Astrocyte of the hippocampus (primary cell): ENCODE measurements at regions not wholly inside any gene's neighbourhood (a gene's known extent, or its start where the extent isn't known, plus 50 kb on each side); places are given as distances from the start of the nearest gene placed in this dataset.

Source experiments
- DNase-seq: peaks from one replicate; pipeline ENCODE4 v3.0.0; 2011; ENCODE audit warnings: low read depth, low spot score

- DNase-seq: no peak
These were observed 295.4 kb upstream of the PBX1 start for GRCh38 chr1:164263540-164263939.

DNA sequence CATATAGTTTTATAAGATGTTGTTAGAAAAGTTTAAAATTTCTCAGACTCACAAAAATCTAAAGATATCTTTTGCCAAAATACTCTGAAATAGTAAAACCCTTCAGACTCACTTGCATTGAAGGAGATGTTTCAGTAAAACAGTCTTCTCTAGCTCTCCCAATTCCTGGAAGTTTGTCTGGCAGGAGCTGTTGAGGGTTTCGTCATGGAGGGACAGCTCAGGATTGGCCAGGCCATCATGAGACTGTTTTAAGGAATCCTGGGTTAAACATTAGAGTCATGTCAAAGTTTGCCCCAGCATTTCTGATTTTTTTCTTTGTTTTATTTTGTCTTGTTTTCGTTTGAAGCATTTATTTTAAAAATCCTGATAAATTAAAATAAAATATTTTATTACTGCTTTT lies 293.8 kb upstream of the PBX1 start:
- no peak for DNase-seq

GRCh38 chr1:164272156-164272555 lies 286.8 kb upstream of the PBX1 start:
- DNase-seq: no peak

DNA sequence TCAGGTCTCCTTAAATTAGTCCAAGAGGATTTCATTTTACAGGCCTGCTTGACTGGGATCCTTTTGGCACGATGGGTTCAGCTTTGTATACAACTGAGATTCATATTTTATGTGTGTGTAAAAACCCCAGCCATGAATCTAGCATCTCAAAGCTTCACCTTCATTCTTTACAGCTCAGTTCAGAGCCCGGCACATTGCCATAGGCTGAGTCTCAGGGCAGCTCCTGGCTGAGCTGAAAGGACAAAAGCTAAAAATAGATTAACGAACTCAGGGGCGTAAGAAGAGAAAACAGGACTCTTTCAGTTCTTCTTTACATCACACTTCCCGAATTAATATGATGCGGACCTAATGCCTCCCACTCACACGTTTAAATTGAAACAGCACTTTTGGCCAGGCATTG lies 262.8 kb upstream of the PBX1 start:
- DNase-seq: peak; percentile 59

DNA sequence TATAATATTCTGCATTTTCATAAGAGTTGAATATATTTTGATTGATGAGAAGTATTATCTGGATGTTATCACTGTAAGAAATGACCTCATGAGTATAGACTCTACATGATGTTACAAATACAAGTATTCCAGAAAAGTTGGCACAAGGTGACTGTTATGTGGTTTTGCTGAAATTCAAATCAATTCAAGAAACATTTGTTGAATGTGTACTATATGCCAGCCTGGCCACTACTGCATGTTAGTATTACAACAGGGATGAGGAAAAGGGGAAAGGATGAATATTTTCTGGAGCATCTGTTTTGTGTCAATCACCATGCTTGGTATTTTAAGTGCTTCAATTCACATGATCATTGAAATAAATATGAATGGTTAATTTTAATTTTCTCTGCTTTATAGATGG lies 250.9 kb upstream of the PBX1 start:
- peak; percentile 23 for DNase-seq

DNA sequence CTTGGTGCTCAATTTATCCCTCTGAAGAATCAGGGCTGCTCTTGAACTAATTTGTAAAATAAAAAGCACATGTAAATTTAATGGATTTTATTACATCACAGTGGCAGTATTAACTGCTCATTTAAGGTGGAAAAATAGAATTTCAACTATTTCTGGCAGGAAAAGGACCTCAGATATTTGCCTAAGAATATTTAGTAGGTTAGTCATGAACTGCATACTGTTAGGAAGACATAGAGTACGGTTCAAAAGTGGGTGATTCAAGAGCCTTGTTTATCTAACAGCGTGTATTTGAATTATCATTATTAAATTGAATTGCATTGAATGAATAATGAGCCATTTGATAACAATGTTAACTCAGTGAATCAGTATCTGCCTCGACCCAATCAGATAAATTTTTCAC lies 248.8 kb upstream of the PBX1 start:
- DNase-seq: peak; percentile 40

DNA sequence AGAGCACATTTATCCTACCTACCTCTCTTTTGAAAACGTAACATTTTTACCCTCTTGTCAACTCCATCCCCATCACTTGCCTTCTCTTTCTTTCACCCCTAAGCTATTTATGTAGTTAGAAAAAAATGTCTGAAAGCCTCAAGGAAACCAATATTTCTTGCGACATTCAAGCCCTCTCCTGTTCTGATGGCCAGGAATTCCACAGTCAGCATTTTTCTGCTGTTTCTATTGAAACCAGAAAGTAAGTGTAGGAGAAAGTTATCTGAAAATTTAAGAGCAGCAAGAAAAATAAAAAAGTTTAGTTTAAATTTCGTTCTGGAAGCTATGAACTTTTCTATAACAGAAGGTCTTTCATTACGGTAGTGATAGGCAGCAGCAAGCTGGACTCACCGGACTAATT lies 247.6 kb upstream of the PBX1 start:
- no peak for DNase-seq

GRCh38 chr1:164320790-164321731 lies 237.9 kb upstream of the PBX1 start:
- peak; percentile 74 for DNase-seq

DNA sequence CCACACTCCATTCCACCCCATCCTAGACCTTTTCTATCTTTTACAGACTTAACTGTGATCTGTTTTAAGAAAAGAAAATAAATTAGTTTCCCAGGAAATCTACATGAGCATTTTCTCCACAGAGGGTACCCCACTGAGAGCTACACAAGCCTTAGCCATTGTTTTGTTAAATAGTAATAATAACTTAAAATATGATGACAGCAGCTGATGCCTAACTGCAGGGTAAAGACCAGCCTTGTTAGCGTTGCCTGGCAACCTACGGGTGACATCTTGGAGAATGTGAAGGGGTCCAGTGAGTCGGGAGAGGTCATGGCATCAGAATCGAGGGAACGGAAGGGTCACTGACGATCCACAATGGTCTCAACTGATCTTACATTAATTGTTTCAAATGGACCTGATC lies 233.2 kb upstream of the PBX1 start:
- no peak for DNase-seq

GRCh38 chr1:164333387-164333786 lies 225.6 kb upstream of the PBX1 start:
- no peak for DNase-seq

DNA sequence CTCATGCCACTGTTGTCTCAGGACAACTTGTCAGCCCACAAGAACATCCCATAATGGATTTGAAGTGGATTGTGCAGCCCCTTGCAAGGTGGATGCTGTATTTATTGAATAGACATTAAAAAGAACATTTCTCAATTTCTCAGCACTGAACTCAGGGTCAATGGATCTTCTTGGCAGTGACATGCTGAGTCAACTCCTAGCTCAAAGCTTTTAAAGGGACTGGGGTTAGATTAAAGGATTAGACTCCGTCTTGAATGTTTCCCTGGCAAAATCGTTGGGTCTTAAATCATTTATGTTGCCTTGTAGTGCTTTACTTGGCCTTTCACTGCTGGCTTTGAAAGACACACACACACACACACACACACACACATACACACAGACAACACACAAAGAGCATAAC lies 221.6 kb upstream of the PBX1 start:
- DNase-seq: no peak

GRCh38 chr1:164337885-164338284 lies 221.1 kb upstream of the PBX1 start:
- DNase-seq: peak; percentile 52

DNA sequence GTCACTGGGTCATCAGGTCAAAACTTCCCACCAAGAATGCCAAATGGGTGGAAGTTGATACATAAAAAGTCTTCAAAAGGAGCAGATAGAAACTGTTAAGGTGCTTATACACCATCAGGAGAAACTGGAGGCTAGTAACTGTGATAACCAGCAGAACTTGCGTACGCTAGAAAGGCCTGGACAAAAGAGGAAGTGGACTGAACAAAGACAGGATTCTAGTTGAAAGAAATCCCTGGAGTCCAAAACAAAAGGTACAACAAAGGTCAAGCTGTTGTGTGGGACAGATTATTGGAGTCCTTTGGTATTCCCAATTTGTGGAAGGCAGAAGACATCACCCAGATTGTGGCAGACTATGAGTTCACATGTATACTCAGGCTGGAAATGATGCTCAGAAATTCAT lies 215.8 kb upstream of the PBX1 start:
- no peak for DNase-seq

- DNase-seq: no peak
These were observed 211.0 kb upstream of the PBX1 start for GRCh38 chr1:164347980-164348379.

- DNase-seq: no peak
These were observed 202.5 kb upstream of the PBX1 start for GRCh38 chr1:164356511-164356910.

DNA sequence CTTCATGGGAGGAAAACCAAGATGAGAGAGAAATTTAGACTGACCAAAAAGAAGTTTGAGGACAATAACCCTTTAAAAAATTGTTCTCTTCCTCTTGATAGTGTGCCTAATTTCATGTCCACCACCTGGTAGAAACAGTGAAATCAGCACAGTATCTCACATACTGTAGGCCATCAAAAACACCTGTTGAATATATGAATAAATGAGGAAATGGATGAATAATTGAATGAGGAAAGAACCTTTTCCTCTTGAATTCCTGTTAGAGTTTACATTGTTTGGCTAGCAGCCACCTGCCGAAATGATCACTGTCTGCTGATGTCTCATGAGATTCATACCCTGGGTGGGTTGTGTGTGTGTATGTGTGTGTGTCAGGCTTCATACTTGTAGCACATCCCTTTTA lies 198.7 kb upstream of the PBX1 start:
- no peak for DNase-seq

GRCh38 chr1:164361927-164362326 lies 197.1 kb upstream of the PBX1 start:
- DNase-seq: no peak

DNA sequence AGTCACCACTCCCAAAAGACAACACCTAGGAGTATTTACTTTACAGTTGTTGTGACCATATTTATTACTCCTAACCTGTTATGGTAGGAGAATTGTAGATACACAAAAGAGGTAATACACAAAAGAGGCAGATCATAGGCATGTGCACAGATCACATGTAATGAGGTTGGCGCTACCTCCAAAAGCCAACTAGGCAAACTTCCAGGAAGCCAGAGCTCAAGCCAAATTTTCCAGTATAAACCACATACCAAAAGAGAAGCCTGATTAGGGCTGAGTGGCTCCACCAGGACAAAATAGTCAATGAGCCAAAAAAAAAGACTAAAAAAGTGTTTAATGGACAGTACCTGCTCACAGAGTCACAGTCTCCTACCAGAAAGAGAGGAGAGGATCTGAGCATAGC lies 195.0 kb upstream of the PBX1 start:
- DNase-seq: peak; percentile 64

DNA sequence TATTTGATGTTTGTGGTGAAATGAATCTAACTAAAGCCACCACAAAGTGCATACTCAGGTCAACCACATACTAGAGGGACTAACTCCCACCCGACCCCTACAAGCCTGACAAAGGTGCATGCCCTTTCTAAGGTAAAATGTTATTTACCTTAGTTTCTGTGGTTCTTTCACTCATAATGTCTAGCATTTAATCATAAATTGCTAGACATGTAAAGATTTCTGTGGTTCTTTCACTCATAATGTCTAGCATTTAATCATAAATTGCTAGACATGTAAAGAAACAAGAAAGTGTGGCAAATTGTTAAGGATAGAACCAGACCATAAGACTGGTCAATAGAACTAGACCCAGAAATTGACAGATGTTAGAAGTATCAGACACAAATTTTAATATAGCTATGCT lies 193.0 kb upstream of the PBX1 start:
- DNase-seq: no peak

- no peak for DNase-seq
These were observed 189.2 kb upstream of the PBX1 start for GRCh38 chr1:164369698-164370365.

- DNase-seq: peak; percentile 22
These were observed 178.1 kb upstream of the PBX1 start for GRCh38 chr1:164380893-164381292.

DNA sequence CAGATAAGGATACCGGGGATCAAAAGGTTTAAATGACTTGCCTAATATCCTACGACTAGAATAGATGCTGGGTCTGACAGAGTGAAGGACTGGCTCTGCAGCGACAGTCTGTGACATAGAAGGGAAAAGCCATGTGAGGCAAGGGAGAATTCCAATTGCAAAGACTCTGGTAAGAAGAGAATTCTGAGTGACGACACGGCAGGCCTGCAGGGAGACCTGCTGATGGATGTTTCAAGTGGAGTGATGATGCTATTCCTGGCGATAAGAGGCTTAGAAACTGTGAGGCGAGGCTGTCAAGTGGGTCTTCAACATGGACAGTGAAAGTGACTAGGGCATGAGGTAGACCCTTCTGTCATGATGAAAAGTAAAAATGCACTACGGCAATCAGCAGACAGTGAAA lies 176.6 kb upstream of the PBX1 start:
- DNase-seq: no peak

- no peak for DNase-seq
These were observed 174.7 kb upstream of the PBX1 start for GRCh38 chr1:164384262-164384661.
